NK-92 treated with Interleukin-12 subunit alpha and Interleukin-12 subunit beta, amount 100 ng/mL, for 24 hours (cell line): ENCODE measurements at regions not wholly inside any gene's neighbourhood (a gene's known extent, or its start where the extent isn't known, plus 50 kb on each side); places are given as distances from the start of the nearest gene placed in this dataset.

Experiments
- DNase-seq: peaks from one replicate; lab custom pipeline; 2025; lab: John Stamatoyannopoulos, UW

DNA sequence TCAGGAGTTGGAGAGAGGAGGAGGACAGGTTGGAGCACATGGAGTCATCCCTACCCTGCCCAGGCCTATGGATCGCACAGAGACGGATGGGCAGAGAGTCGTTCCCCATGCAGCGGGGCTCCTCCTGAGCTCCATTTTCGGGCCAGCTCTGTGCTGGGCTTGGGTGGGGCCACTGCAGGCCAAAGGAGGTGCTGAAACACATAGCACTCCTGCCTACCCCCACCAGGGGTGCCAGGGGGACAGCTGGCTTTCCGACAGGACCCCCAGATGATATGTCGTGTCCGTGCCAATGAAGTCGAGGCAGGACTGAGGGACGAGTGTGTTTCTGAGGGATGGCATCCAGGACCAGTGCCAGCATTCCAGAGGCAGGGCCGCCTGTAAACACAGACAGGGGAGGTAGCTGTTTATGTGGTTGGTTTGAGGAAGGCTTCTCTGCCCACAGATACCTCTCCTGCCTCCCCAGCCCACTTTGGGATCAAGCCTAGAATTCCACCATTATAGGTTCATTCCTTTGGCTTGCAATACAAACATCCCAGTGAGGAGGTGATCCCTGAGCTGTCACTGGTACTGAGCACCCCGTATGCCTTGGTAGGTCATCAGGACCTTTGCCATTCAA is 116.6 kb downstream of the GLI2 start:
- DNase-seq, result no peak

DNA sequence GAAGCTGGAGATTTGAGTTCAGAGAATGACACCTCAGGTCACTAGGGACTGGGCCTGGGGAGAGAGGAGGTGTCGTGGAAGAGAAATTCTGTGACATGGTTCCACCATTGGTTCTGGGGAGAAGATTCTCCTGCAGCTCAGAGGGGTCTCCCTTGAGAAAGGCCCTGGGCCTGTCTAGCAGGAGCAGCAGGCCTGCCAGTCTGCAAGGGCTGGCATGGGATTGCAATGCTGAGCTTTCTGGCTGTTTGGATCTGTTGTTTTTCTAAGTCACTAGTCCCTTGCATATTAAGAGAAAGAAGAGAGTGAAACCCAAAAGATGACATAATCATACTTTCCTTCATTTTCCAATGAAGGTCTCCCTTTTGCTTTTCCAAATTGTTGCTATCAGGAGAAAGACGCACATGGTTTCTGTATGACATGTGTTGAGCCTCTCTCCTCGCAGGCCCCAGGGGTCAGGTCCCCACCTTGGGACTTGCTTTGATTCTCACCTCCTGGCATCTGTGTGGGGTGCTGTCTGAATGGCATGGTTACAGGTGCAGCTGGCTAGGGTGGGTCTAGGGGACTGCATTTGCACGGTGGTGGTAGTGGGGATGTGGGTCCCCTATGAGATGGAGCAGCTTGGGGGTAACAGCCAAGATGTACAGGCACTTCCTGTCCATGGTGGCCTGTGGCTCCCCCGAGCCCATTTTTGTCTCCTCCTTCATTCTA is 117.8 kb downstream of the GLI2 start:
- no peak for DNase-seq

DNA sequence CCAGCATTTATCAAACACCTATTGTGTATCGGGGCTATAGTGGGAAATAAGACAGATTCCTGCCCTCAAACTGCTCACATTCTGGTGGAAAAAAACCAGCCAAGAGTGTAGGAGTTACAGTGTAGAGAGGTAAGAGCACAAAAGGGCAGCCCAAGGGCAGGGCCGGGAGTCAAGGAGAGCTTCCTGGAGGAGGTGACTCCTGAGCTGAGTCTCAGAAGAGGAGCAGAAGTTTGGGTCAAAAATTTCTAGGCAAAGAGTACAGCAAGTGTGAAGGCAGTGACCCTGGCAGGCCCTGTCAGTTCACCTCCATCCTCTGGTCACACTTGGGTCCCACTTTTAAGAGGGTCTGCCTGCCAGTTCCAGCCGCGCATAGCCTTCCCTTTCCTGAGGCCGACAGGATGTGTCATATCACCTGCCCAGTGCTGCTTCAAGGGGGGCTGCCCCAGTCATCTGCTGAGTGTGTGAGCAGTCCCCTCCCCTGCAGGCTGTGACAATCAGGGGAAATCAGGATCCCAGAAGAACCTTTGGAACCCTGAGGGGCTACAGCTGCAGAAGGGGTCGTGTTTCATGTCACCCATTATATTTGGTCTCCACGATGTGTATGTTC is 118.4 kb downstream of the GLI2 start:
- DNase-seq, result no peak

DNA sequence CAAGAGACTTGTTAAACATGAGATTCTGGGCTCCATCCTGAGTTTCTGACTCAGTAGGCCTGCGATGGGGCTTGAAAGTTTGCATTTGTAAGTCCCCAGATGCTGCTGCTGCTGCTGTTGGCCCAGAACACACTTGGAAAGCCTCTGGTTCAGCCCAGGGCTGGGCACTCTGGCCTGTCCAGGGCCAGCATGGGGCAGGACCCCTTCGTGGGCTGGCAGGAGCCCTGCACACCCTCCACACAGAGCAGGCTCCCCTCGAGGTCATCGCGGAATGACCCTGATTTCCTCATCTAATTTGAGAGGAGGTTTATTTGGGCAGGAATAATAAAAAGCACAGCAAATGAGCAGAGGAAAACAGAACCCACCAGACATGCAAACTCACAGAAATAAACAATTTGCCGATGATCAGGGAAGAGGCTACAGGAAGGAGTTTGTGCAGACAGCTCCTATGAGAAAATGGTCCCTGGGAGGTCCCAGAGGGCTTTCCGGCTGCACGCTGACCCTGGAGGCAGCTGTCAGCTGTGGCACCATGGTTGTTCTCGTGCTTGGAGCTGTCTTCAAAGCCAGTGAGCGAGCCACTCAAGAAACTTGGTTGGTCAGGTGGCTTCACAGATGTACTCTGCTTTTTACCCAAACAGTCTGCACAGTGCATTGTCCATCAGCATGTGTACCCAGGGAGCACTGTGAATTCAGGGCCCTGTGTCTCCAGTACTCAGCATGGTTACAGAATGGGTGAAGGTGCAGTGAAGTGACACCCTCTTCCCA is 119.3 kb downstream of the GLI2 start:
- DNase-seq, result no peak

DNA sequence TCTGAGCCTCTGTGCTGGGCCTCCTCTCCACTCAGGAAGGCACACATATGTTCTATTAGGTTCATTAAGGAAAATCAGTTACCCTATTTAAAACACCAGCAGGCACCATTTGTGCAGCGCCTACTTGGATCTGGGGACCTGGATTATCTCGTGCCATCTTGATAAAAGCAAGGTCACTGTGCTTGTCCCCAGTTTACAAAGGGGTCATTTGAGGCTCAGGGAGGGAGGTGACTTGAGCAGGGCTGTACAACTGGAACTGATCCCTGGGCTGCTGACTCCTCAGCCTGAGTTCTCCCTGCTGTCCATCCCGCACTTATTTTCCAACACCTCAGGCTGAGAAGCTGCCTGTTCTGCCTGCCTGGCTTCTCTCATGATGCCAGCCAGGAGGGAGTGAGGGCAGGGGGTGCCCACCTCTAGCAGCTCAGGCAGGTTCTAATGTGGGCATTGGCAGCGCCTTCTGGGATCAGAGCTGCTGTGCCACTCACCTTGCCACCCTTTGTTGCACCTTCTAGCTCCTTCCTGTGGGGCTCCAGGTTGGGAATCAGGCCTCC is 120.3 kb downstream of the GLI2 start:
- no peak for DNase-seq

DNA sequence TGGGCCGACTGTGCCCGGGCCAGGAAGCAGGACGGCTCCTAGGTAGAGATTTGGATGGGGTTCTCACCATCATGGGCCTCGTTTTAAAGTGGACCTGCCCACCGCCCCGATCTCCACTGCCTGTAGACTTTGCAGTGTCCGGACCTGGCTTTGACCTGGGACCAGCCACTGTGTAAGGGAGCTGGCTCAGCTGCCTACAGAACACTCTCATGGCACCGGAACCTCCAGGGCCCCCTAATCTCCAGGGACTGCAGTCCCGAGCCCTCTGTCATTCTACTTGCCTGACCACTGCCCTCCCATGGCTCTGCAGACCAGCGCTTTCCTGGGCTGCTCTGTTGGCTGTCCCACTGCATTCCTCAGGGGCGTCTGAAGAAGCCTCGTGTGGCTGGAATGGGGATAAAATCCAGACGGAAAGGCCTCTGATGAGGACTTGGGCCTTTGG is 120.8 kb downstream of the GLI2 start:
- no peak for DNase-seq

DNA sequence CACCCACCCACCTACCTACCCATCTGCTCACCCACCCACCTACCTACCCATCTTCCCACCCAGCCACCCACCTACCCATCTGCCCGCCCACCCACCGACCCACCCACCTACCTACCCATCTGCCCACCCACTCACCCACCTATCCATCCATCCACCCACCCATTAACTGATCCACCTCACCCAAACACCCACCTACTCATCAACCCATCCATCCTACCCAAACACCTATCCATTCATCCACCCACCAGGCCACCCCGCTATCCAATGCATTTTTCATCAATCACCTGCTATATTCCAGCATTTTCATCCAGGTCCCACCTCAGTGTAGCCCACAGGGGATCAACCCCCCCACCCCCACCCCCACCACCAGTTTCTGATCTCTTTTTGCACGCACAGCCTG is 121.8 kb downstream of the GLI2 start:
- no peak for DNase-seq

DNA sequence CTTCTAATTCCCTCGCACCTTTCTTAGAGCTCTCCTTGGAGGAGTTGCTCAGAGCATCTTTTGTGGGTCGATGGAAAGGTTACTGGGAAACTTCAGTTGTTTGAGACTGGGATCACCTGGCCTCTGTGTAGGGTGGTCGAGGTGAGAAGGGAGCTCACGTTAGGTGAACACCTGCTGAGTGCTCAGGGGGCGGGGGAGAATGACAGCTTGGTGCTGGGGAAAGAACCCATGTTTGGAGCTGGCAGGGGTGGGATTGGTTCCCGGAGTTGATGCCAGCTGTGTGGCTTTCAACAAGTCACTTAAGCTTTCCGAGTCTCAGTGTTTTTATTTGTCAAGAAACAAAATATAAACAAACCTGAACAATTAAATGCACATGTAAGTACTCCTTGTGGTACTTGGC is 122.3 kb downstream of the GLI2 start:
- no peak for DNase-seq

DNA sequence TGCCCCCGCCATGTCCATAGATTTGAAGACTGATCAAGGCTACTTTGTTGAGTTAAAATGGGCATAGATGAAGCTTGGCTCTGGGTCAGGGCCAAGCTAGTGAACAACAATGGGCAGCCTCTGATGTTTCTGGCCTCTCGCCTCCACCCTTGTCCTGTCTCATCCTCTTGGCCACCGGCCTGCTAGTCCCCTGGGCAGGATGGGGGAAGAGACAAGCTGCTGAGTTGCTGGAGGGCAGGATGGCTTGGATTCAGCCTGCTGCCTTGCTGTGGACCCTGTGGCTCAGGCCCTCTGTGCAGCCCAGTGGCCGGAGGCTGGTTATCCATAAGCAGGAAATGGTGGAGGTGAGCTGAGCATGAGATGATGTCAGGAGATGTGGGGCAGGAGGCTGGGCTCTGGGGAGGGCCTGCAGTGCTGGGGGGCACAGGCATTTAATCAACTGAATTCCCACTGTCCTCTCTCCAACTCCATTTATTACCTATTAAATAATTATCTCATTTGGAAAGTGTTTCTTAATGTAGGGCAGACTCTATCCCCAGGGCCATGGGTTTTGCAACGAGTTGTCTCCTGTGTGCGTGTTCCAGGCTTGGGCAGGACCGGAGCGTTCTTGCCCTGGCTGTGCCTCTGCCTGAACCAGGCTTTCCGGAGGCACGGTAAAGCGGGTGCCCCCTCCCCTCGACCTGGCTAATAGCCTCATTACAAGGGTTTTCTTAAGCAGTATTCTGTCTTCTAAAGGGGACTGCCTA is 122.9 kb downstream of the GLI2 start:
- DNase-seq, result no peak

DNA sequence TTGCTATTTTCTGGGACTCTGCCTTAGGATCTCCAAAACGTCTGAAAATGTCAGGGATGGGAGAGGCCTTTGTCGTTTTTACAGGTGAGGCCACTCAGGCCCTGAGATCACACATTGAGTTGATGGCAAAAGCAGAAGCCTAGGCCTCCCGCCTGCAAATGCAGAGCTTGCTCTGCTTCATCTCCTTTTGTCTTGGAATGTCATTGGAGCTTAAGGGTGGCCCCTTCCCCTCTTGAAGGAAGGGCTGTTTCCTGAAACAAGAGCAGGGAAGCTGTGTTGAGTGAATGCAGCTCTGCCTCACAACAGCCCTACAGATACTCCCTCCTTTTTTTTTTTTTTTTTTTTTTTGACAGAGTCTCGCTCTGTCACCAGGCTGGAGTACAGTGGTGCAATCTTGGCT is 123.5 kb downstream of the GLI2 start:
- DNase-seq, result no peak

DNA sequence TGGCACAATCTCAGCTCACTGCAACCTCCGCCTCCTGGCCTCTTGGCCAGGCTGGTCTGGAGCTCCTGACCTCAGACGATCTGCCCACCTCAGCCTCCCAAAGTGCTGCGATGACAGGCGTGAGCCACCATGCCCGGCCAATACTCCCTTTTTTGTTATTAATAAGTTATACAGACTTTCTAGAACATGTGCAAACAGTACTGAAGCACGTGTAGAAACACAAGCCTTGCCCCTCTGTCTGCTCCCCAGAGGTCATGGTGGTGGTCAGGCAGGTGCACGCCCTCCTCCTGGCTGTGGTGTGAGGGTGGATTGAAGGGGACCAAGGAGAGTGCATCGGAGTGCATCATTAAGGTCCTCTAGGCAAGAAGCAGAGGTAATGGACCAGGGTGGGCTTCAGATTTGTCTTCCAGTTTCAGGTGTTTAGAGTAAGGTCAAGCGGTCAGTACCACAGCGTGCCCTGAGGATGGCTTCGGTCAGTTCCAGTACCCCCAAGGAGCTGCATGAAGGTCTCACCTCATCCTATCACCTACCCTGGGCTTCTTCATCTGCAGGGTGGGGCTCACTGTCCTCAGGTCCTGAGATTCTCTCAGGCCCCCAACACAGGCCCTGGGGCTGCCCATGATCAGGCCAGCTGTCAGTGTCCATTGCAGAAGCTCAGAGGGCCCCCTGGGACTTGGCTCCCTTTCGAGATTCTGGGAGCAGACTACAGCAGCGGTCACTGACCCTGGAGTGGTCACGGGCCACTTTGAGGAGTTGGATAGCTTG is 124.3 kb downstream of the GLI2 start:
- no peak for DNase-seq

DNA sequence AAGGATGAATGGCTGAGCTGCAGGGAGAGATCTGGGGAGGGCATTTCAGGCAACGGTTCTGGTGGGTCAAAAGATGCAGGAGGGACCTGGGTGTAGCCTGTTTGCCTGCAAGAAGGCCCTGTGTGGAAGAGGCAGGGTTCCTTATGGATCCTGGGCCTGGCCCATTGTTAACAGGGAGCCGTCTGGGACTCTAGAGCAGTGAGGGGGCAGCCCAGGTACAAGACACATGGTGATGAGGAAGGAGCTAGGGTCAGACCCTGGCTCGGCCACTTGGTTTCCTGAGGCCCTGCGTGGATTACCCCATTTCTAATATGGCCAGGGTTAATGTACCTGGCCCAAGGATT is 124.9 kb downstream of the GLI2 start:
- DNase-seq, result no peak

DNA sequence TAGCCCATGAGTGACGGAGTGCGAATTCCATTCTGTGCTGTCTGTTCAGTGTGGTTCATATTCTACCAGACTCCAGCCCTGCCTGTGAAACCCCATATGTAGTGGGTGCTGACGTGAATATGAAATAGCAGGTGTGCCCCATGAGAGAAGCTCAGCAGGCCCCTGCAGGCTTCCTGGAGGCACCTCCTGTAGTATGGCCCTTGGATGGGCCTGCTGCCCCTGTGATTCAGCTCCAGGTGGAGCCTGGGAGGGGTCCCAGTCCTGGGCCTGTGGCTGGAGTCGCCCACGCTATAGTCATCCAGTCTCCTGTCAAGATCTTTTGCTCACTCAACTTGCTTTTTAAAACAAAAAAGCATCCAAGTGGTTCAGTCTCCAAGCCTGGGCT is 125.5 kb downstream of the GLI2 start:
- no peak for DNase-seq

DNA sequence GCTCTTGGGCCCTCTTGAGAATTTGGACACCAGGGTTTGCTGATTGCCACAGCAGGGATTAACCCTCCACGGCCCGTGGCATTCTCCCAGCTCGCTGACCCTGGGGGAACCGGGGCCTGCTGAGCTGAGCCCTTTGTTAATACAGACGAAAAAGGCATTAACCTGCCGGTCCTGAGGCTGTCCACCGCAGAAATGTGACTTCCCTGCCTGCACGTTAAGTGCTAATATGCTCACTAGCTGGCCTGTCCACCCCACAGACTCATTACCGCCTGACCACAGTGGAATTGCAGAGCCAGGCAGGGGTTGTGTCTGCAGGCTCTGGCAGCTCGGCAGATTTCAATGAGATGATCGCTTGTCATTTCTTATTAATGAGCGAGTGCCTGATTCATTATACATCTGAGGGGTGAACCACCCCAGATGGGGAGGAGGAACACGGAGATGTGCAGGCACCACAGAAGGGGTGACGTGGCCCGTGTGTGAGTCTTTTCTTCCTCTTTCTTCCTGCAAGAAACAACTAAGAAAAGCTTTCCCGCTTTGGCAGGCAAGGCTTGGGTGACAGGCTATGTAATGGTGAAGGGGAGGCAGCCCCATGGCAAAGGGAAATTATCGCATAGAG is 126.0 kb downstream of the GLI2 start:
- DNase-seq, result no peak

DNA sequence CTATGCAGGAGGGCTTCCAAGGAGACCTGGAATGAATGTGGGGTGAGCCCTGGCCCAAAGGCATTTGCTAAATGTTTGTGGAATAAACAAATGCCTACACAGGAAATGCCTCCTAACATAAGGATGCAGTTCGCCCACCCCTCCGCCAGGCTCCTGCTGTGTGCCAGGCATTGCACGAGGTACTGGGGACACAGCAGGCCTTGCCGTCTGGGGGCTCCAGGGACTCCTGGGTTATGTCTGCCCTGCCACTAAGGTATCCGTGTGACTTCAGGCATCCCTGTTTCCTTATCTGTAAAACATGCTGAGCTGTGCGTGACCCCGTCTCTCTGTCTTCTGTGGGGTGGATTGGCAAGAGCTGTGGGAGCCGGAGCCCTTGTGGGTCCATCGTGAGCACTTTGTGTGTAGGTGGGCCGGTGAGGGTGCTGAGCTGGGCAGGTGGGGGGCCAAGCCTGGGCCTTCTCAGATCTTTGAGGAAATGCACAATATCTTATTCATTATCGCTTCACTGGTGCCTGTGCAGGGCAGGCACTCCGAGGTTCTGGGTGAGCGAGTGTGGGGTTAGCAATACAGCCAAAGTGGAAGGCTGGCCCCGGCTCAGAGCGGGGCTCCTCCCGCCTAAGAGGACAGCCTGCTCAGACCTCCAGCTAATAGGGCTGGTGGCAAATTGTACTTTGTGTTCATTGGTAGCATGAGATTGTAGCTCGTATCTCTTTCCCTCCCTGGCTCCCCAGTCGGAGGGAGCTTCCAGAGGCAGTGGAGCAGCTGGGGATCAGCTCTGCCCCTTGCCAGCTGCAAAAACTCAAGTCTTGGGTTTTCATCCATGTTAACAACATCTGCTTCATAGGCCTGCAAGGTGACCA is 126.8 kb downstream of the GLI2 start:
- DNase-seq, result no peak

DNA sequence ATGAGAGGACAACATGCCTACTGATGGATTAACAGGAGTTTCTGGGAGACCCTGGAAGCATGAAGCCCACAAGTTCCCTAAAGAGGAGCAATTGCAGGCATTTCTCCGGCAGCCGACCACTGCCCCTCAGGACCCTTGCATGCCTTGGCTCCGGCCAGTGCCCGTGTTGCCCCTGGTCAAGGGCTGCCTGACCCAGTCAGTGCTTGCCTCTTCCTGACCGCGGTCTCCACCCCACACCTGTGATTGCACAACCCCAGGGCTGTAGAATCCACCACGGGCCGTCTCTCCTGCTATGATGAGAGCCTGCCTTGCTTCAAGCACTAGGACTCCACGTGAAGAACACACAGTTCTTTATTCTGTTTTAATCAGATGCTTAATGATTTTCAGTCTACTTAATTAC is 127.5 kb downstream of the GLI2 start:
- no peak for DNase-seq

DNA sequence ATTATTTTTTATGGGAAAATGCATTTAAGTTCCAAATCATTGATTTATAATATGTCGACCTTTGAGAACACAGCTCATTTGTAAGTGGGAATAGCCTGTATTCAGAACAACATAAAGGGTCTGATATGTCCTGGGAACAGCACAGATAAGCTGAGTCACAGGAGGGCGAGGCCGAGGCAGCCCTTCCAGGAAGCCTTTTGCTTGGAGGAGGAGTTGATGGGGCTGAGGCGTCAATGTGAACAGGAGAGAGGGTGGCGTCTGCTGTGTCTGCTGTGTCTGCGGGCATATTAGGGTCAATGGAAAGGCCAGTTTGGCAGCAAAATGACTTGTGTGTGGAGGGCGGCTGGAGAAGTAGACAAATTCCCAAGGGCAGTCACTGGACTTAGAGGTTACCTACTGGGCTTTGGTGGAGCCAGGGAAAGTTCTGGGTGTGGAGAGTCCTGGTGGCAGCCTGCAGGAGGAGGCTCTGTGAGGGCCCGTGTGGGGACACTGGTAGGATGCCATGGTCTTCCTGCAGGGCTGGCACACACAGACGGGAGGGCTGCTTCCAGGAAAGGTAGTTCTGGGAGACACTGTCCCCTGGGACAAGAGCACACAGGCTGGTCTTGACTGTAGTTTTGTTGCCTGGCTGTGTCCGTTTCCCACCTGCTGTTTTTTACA is 128.1 kb downstream of the GLI2 start:
- no peak for DNase-seq

DNA sequence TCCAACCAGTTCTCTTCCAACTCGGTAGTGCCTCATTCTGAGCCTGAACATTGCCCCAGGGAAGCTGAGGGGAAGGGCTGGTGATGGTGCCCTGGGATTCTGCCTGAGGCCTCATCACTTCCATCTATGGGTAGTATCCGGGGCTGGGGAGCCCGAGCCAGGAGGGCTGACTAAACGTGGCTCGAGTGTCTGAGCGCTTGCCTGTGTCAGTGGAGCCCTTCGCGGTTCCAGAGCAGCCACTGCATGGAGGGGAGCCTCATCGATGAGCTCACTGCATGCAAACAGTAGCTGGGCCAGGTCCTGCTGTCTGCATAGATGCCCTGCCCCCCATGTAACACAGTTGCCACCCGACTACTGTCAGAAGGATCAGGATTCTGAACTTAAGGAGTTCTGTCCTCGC is 129.3 kb downstream of the GLI2 start:
- no peak for DNase-seq

DNA sequence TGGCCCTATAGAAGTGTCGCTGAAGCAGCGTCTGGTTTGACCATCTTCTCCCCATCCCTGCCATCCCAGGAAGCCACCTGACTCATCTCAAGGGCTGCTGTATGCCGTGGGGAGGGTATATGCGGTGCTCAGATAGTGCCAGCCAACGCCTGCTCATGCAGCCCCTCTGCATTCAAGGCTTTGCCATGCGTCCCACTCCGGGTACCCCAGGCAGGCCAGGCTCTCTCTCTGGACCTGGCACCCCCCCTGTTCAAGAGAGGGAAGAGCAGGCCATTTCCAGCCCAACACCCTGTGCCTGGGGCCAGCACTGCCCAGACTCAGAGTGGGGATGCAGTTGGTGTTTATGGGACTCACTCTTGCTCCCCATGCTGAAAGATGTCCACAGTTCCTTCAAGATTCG is 130.0 kb downstream of the GLI2 start:
- no peak for DNase-seq
